ENCODE measurements at regions not wholly inside any gene's neighbourhood (a gene's known extent, or its start where the extent isn't known, plus 50 kb on each side); places are given as distances from the start of the nearest gene placed in this dataset.

DNA sequence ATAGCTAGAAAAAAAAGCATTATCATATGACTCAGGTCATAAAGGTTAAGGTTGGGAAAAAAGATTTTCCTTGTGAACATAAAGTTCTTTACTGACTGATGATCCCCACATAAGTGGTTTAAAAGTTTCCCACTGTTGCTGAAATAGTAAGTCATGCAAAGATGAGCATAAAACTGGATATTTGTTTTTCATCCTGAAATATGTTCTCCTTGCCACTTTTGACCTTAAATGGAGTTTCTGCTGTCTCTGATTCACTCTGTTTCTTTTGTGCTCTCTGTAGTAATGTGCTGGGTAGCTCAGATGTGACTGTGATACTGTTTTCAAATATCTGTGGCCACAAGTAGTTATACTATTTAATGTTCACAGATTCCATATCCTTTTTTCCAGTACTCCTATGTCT lies 162.5 kb upstream of the GAS1 start:
- no peak for TF ChIP-seq EZH2phosphoT487 (IDR thresholded peaks at IDR 0.05; ENCODE audit: borderline replicate concordance, low read length)
- TF ChIP-seq, protein P1, sequence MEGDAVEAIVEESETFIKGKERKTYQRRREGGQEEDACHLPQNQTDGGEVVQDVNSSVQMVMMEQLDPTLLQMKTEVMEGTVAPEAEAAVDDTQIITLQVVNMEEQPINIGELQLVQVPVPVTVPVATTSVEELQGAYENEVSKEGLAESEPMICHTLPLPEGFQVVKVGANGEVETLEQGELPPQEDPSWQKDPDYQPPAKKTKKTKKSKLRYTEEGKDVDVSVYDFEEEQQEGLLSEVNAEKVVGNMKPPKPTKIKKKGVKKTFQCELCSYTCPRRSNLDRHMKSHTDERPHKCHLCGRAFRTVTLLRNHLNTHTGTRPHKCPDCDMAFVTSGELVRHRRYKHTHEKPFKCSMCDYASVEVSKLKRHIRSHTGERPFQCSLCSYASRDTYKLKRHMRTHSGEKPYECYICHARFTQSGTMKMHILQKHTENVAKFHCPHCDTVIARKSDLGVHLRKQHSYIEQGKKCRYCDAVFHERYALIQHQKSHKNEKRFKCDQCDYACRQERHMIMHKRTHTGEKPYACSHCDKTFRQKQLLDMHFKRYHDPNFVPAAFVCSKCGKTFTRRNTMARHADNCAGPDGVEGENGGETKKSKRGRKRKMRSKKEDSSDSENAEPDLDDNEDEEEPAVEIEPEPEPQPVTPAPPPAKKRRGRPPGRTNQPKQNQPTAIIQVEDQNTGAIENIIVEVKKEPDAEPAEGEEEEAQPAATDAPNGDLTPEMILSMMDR (IDR thresholded peaks at IDR 0.05; ENCODE audit: low read depth, low read length, poor library complexity, severe bottlenecking), result no peak

All from DOHH2 (cell line).